Memory B cell (primary cell): ENCODE measurements at regions not wholly inside any gene's neighbourhood (a gene's known extent, or its start where the extent isn't known, plus 50 kb on each side); places are given as distances from the start of the nearest gene placed in this dataset.
A peak's percentile ranks its signal among the peaks of the same experiment; 100 is the strongest.

Experiments
- ATAC-seq: fragments of 150-1000 bp; cut with Tn5 transposase; 2 replicates; pipeline ENCODE4 v1.10.0; 2021; ENCODE audit warnings: low read depth, mild to moderate bottlenecking, moderate library complexity
- DNase-seq, 2 donors: peaks; one replicate each; pipeline ENCODE4 v3.0.0; 2022; ENCODE audit warnings: low spot score in 2 of 2
- H3K27ac Mint-ChIP-seq: one replicate; pipeline ENCODE4 v1.8.0; 2022; ENCODE audit warnings: mild to moderate bottlenecking, moderate library complexity, mixed read lengths
- H3K27me3 Mint-ChIP-seq: one replicate; pipeline ENCODE4 v1.8.0; 2022; ENCODE audit warnings: mixed read lengths
- H3K36me3 Mint-ChIP-seq: one replicate; pipeline ENCODE4 v1.8.0; 2022; ENCODE audit warnings: mild to moderate bottlenecking, mixed read lengths
- H3K4me1 Mint-ChIP-seq: one replicate; pipeline ENCODE4 v1.8.0; 2022; ENCODE audit warnings: mixed read lengths
- H3K4me3 Mint-ChIP-seq: one replicate; pipeline ENCODE4 v1.8.0; 2022; ENCODE audit warnings: mild to moderate bottlenecking, moderate library complexity, mixed read lengths
- H3K9me3 Mint-ChIP-seq: one replicate; pipeline ENCODE4 v1.8.0; 2022; ENCODE audit warnings: mixed read lengths

DNA sequence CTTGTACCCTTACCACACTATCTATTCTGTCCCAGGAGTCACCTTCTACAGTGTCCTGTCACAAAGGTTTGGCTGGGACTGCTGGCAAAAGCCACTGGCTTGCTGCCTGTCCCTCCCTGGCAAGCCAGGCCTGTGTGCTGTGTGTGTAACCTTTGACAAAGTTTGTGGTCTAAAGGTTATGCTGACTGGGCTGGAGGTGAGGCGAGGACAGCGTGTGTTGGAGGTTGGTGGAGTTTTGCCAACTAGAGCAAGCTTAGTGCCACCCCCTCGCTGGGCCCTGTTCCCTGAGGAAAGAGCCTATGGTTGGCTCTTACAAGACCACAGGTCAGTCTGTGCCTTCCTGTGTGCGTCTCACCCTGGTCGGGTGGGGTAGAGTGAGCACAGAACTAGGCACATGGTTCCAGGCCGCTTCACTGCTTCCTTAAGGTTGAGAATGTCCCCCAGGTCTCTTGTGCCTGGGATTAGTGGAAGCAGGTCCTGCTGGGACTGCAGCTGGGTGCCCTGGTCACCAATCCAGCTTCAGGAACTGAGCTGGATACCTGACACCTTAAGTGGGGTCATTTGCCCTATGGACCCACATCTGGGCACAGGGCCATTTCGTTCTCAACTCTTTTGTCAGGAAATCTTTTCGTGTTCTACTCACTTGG, 152.2 kb downstream of the GADD45G start:
- H3K27ac Mint-ChIP-seq, result no peak overlapping the region
- DNase-seq, result no peak
- no peak overlapping the region for H3K4me3 Mint-ChIP-seq
- H3K9me3 Mint-ChIP-seq, result no peaks in the 10 kb centered on the region
- H3K36me3 Mint-ChIP-seq, result no peaks in the 10 kb centered on the region
- H3K4me1 Mint-ChIP-seq, result peaks cover 4% of the 10 kb centered on the region
- peaks cover 8% of the 10 kb centered on the region for H3K27me3 Mint-ChIP-seq
- ATAC-seq, result no peak

DNA sequence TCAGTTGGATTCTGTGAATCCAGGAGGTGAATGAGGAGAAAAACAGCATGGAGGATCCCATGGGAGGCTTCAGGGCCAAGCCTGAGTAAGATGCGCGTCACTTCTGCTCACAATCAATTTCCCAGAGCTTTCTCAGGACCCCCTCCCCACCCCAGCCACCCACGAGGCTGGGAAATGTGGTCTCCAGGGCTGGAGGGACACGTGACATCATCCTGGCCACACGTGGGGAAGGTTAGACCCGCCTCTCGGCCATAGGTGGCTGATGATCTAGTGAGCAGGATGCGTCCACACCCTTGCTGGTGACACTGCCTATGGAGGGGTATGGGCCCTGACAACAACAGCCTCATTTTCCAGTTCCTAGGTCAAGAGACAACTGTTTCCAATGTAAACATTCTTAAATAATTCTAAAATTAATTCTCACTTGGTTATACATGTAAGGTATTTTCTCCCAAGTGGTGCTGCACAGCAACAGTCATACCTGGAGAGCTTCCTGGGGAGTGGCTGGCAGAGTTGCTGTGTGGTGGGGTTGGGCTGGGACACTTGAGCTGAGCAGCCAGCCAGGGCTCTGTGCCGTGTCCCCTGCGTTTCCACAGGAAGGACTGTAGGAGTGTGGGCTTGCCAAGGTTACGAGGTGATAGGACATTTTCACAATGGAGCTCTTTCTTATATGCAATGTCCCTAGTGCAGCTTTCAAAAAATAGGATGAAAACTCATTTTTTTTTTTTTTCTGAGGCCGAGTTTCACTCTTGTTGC, 153.1 kb downstream of the GADD45G start:
- ATAC-seq (no peak), DNase-seq (no peak)
- Mint-ChIP-seq H3K36me3 (no peaks in the 10 kb centered on the region), H3K4me3 (no peak overlapping the region), H3K4me1 (peaks cover 4% of the 10 kb centered on the region), H3K27ac (no peak overlapping the region), H3K27me3 (peaks cover 8% of the 10 kb centered on the region), H3K9me3 (no peaks in the 10 kb centered on the region)

DNA sequence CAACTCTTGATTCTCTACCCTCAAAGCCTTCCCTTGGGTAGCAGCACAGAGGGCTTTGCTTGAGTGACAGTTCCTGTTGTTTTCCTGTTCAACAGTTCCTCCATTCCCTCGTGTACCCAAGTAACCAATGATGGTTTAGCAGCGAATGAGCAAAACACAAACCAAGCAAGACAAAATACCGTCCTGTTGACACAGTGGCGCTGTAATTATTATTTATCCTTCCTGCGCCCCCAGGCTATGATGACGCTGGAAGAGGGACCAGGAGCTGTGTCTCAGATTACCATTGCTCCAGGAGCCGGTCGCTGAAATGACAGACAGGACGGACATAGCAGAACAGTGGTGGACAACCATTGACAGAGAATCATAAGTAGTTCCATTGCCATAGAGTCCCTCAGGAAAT, 154.8 kb downstream of the GADD45G start:
- ATAC-seq (no peak), DNase-seq (no peak)
- Mint-ChIP-seq H3K9me3 (no peaks in the 10 kb centered on the region), H3K4me3 (no peak overlapping the region), H3K4me1 (peaks cover 4% of the 10 kb centered on the region), H3K27ac (no peak overlapping the region), H3K36me3 (no peaks in the 10 kb centered on the region), H3K27me3 (peaks cover 9% of the 10 kb centered on the region)

DNA sequence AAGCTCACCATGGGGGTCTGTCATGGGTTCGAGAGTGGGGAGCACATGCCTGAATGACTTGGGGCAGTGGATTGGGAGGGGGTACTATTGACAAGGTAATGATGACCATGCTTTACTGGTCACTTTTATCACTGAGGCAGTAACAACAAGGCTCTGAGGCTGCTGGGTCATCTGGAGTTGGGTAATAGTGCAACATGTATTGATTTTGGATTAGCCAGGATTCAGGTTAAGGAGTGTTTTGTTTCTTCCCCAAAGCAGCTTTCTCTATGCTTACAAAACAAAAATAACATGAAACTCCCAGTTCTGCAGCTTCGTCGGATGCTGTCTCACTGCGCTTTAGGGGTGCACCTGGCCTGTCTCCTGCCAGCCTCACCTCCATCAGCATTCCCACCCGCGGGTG, 155.3 kb downstream of the GADD45G start:
- Mint-ChIP-seq H3K4me1 (peaks cover 4% of the 10 kb centered on the region), H3K4me3 (no peak overlapping the region), H3K27ac (no peak overlapping the region), H3K9me3 (no peaks in the 10 kb centered on the region), H3K36me3 (no peaks in the 10 kb centered on the region), H3K27me3 (peaks cover 9% of the 10 kb centered on the region)
- no peak for DNase-seq
- no peak for ATAC-seq

DNA sequence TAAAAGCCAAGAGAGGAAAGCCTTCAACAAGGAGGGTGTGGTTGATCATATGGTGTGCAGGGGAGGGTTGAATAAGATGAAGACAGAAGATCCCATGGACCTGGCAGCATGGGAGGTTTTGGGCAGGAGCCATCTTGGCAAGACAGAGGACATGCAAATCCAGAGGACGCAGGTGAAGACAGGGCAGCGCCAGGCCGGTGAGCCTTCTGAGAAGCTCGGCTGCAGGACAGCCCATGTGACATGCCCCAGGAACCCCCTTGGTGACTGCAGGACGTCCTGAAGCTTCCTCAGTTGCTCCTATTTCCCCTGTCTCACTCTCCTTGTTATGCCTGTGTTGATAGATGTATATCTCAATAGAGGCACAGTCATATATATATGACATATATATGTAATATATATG, 159.4 kb downstream of the GADD45G start:
- Mint-ChIP-seq H3K4me3 (no peak overlapping the region), H3K27ac (no peak overlapping the region), H3K36me3 (no peaks in the 10 kb centered on the region), H3K9me3 (no peaks in the 10 kb centered on the region), H3K4me1 (peaks cover 2% of the 10 kb centered on the region), H3K27me3 (peaks cover 12% of the 10 kb centered on the region)
- ATAC-seq, result no peak
- DNase-seq, result no peak

DNA sequence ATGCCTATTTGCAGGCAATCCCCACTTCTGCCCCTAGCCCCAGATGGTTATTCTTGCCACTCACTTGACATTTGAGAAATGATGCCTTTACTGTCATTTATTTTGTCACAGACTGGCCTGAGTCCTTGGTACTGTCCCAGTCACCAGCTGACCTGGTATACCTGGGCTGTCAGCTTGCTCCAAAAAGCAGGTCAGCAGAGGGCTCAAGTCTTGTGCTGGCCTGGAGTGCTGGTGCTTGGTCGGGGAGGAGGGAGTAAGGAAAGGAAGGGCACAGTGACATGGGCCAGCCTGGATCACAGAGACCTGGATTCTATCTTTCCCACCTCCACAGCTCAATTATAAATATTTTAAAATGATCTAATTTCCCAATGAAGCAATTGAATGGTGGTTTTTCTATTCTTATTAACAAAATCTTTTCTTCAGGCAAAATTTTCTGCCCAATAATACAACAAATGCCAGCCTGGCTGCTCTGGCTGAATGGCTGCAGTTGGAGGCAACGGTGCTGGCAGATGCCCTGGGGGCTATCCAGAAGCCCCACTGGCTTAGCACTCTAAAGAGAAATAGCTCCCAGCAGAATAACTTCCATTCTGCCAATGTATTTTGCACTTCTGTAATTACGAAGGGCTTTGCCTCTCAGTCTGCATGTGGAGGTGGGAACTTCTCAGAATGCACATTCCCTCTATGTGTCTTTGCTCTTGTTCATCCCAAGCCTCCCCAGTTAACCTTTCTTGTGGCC, 160.6 kb downstream of the GADD45G start:
- Mint-ChIP-seq H3K4me3 (no peak overlapping the region), H3K9me3 (no peaks in the 10 kb centered on the region), H3K4me1 (no peaks in the 10 kb centered on the region), H3K27ac (no peak overlapping the region), H3K36me3 (no peaks in the 10 kb centered on the region), H3K27me3 (peaks cover 12% of the 10 kb centered on the region)
- no peak for DNase-seq
- no peak for ATAC-seq

DNA sequence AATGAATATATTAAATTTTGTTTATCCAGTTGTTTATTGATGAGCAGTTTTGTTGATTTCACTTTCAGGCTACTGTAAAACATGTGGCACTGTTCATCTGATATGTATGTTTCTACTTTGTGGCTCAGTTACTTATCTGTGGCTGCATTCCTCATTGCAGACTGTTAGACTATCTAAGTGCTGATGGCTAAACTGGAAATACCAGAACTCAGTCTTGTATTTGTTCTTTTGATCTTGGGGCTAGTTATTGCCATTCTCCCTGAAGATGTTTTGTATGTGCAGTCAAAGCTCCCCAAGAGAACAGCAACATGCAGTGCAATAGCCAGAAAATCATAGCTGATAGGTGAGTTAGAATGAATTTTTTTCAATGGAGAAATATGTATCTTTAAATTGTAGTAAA, 162.2 kb downstream of the GADD45G start:
- ATAC-seq (no peak), DNase-seq (no peak)
- peaks cover 3% of the 10 kb centered on the region for H3K4me1 Mint-ChIP-seq
- no peak overlapping the region for H3K4me3 Mint-ChIP-seq
- H3K27me3 Mint-ChIP-seq, result peaks cover 7% of the 10 kb centered on the region
- no peak overlapping the region for H3K27ac Mint-ChIP-seq
- H3K9me3 Mint-ChIP-seq, result no peaks in the 10 kb centered on the region
- no peaks in the 10 kb centered on the region for H3K36me3 Mint-ChIP-seq

DNA sequence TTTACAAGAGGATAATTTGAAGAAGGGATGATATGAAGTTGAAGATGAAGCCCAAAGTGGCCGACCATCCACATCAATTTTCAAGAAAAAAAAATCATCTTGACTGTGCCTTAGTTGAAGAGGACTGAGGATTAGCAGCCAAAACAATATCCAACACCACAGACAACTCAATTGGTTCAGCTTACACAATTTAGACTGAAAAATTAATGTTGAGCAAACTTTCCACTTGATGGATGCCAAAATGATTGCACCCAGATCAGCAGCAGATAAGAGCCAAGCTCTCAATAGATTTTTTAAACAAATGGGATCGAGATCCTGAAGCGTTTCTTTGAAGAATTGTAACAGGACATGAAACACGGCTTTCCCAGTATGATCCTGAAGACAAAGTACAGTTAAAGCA, 163.2 kb downstream of the GADD45G start:
- DNase-seq, result no peak
- no peaks in the 10 kb centered on the region for H3K36me3 Mint-ChIP-seq
- no peak overlapping the region for H3K4me3 Mint-ChIP-seq
- H3K27ac Mint-ChIP-seq, result no peak overlapping the region
- peaks cover 3% of the 10 kb centered on the region for H3K4me1 Mint-ChIP-seq
- no peak for ATAC-seq
- H3K9me3 Mint-ChIP-seq, result no peaks in the 10 kb centered on the region
- H3K27me3 Mint-ChIP-seq, result peaks cover 9% of the 10 kb centered on the region

DNA sequence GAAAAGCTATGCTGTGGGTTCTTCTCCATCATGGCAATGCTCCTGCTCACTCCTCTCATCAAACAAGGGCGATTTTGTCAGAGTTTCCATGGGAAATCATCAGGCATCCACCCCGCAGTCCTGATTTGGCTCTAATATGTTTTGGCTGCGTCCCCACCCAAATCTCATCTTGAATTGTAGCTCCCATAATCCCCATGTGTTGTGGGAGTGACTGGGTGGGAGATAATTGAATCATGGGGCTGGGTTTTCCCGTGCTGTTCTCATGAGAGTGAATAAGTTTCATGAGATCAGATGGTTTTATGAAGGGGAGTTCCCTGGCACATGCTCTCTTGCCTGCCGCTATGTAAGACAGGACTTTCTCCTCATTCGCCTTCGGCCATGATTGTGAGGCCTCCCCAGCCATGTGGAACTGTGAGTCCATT, 163.8 kb downstream of the GADD45G start:
- ATAC-seq, result no peak
- Mint-ChIP-seq H3K4me1 (peaks cover 3% of the 10 kb centered on the region), H3K27me3 (peaks cover 9% of the 10 kb centered on the region), H3K27ac (no peak overlapping the region), H3K9me3 (no peaks in the 10 kb centered on the region), H3K36me3 (no peaks in the 10 kb centered on the region), H3K4me3 (no peak overlapping the region)
- no peak for DNase-seq

DNA sequence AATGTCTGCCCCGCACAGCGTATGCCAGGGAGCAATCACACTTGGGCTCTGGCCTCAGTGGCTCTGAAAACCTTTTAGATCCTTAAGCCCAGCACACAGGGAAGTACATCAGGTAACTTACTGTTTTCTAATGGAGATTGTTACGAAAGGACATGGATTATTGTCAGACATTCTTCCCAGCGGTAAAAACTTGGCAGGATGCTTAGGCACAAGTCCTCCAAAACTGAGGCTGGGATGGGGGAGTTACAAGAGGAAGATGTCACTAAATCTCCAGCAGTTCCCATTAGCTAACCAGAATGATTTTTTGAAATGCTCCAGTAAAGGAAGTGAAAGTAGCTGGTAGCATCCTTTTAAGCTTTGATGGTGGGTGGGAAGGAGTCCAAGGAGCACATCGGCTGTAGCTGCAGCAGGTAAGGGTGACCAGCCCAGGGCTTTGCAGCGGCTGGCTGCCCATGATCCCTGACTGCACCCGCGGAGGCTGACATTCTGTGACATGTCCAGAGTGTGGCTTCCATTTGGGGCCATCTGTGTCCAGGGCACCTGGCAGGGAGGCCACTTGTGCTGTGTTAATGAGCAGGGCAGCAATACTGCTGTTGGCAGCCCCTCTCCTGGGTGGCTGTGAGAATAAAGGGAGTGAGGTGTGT, 165.8 kb downstream of the GADD45G start:
- DNase-seq (no peak), ATAC-seq (peak; percentile 52)
- Mint-ChIP-seq H3K4me3 (no peak overlapping the region), H3K27ac (no peak overlapping the region), H3K27me3 (peaks cover 5% of the 10 kb centered on the region), H3K36me3 (no peaks in the 10 kb centered on the region), H3K4me1 (peaks cover 3% of the 10 kb centered on the region), H3K9me3 (no peaks in the 10 kb centered on the region)

DNA sequence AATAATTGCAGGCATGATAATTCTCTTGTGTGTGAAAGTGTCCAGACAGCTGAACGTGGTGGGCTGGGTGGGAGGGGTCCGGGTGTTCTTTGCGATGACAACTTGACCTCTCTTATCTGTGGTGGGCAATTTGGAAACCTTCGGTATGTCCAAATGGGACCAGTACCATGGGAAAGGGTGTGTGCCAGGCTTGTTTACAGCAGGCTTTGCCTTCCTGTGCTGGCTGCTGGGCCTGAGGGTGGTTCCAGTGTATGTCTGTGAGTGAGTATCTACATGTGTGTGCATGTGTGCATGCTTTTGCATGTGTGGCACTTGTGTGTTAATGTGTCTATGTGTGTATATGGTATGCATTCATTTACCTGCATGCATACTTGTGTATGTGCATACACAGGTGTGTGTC, 166.4 kb downstream of the GADD45G start:
- H3K27ac Mint-ChIP-seq, result no peak overlapping the region
- DNase-seq (no peak), ATAC-seq (no peak)
- peaks cover 5% of the 10 kb centered on the region for H3K27me3 Mint-ChIP-seq
- no peaks in the 10 kb centered on the region for H3K36me3 Mint-ChIP-seq
- no peaks in the 10 kb centered on the region for H3K9me3 Mint-ChIP-seq
- H3K4me1 Mint-ChIP-seq, result peaks cover 3% of the 10 kb centered on the region
- no peak overlapping the region for H3K4me3 Mint-ChIP-seq

DNA sequence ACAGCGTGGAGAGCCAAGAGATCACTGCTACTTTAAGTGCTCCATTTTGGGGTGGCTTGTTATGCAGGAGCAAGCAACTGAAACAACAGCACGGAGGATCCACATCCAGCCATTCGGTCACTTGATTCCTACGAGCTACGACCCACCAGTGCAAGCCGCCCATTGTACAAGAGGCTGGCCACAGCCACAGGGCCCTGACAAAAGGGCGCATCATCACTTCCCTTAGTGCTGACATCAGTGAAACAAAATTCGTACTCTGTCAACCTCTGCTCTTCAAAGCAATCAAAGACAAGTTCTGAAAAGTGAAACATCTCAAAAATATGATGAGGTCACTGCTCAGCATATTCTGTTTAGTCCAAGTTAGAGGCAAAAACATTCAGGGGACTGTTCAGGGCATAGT, 168.4 kb downstream of the GADD45G start:
- H3K9me3 Mint-ChIP-seq, result no peaks in the 10 kb centered on the region
- DNase-seq (no peak), ATAC-seq (no peak)

DNA sequence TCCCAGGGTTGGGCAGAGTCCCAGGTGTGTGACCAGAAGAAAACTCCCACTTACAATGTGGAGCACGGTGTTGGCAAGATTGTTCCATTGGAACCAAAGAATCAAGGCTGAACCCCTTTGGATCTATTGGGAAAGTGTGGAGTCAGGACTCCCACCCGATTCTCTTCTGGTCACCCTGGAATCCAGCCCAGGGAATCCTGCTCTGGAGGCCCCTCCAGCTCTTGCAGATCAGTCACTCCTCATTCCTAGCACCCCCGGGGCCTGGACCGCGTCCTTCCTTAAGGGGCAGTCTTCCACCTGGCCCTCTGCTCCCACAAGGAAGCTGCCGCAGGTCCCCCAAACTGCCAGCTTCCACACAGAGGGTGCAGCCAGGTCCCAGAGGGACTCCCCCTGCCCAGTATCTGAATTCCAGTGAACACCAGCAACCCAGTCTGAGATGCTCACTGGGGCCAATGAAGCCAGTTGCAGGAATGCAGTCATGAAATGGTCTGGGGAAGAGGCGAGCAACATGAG, 170.1 kb downstream of the GADD45G start:
- no peaks in the 10 kb centered on the region for H3K9me3 Mint-ChIP-seq
- no peak overlapping the region for H3K27ac Mint-ChIP-seq
- peaks cover 5% of the 10 kb centered on the region for H3K27me3 Mint-ChIP-seq
- no peak overlapping the region for H3K4me3 Mint-ChIP-seq
- H3K36me3 Mint-ChIP-seq, result no peaks in the 10 kb centered on the region
- peaks cover 3% of the 10 kb centered on the region for H3K4me1 Mint-ChIP-seq
- ATAC-seq (no peak), DNase-seq (no peak)

More for the DNA sequence above, 168.4 kb downstream of the GADD45G start:
- no peak overlapping the region for H3K4me3 Mint-ChIP-seq
- H3K36me3 Mint-ChIP-seq, result no peaks in the 10 kb centered on the region
- no peak overlapping the region for H3K27ac Mint-ChIP-seq
- peaks cover 5% of the 10 kb centered on the region for H3K27me3 Mint-ChIP-seq
- peaks cover 3% of the 10 kb centered on the region for H3K4me1 Mint-ChIP-seq

DNA sequence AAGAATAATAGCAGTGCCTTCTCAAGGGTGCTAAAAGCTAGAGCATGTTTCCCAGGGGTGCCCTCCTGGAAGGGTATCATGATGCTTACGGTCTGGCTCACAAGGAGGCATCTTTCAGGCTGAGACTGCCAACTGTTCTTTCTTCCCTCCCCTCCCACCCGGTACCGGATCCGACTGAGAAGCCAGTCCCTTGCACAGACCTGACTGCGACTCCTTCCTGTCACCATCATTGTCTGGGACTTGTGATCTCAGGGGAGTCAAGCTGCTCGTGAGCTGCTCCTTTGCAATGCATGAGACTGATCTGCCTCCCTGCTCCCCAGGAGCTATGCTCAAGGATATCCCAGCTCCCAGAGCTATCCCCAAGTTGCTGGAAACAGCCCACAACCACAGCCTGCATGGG, 170.8 kb downstream of the GADD45G start:
- H3K36me3 Mint-ChIP-seq, result no peaks in the 10 kb centered on the region
- no peak overlapping the region for H3K4me3 Mint-ChIP-seq
- peaks cover 5% of the 10 kb centered on the region for H3K27me3 Mint-ChIP-seq
- peaks cover 3% of the 10 kb centered on the region for H3K4me1 Mint-ChIP-seq
- H3K27ac Mint-ChIP-seq, result no peak overlapping the region
- DNase-seq (no peak), ATAC-seq (no peak)
- no peaks in the 10 kb centered on the region for H3K9me3 Mint-ChIP-seq
